GM23338 (cell line): ENCODE measurements at regions not wholly inside any gene's neighbourhood (a gene's known extent, or its start where the extent isn't known, plus 50 kb on each side); places are given as distances from the start of the nearest gene placed in this dataset.

Experiments
- ATAC-seq: fragments of 200-7000 bp; cut with Tn5 transposase; 3 replicates; pipeline ENCODE4 v1.9.1; 2020
- DNase-seq: peaks from one replicate; pipeline ENCODE4 v3.0.0-alpha.2; 2015; ENCODE audit warnings: low spot score
- H2AFZ ChIP-seq: fragments of 200-600 bp; sonication (generic); 2 replicates; pipeline ENCODE4 v1.8.0; 2016; ENCODE audit warnings: antibody characterized with exemption, mild to moderate bottlenecking, moderate library complexity
- H3F3A ChIP-seq: fragments of 200-600 bp; sonication (generic); replicated peaks from 2 replicates; pipeline ENCODE4 v1.8.0; 2017; ENCODE audit warnings: antibody characterized with exemption, mixed run types, low read depth
- H3K27ac ChIP-seq: fragments of 200-600 bp; sonication (generic); 2 replicates; pipeline ENCODE4 v1.6.1; 2016; ENCODE audit warnings: low read depth
- H3K27me3 ChIP-seq: fragments of 200-600 bp; sonication (generic); 2 replicates; pipeline ENCODE4 v1.8.0; 2016; ENCODE audit warnings: mild to moderate bottlenecking, mixed run types, moderate library complexity; ENCODE audit not compliant: insufficient read depth
- H3K36me3 ChIP-seq: fragments of 200-600 bp; sonication (generic); 2 replicates; pipeline ENCODE4 v1.8.0; 2016; ENCODE audit warnings: mild to moderate bottlenecking; ENCODE audit not compliant: insufficient read depth
- H3K4me1 ChIP-seq: fragments of 200-600 bp; sonication (generic); 2 replicates; pipeline ENCODE4 v1.8.0; 2016; ENCODE audit warnings: mild to moderate bottlenecking, moderate library complexity; ENCODE audit not compliant: insufficient read depth
- H3K4me2 ChIP-seq: fragments of 200-600 bp; sonication (generic); 2 replicates; pipeline ENCODE4 v1.7.1; 2017; ENCODE audit warnings: mixed run types
- H3K4me3 ChIP-seq: fragments of 200-600 bp; sonication (generic); 2 replicates; pipeline ENCODE4 v1.6.1; 2016; ENCODE audit warnings: mixed run types
- H3K79me2 ChIP-seq: fragments of 200-600 bp; sonication (generic); replicated peaks from 2 replicates; pipeline ENCODE4 v1.8.0; 2017; ENCODE audit warnings: mild to moderate bottlenecking; ENCODE audit not compliant: insufficient read depth
- H3K9me2 ChIP-seq: fragments of 200-600 bp; sonication (generic); 2 replicates; pipeline ENCODE4 v1.8.0; 2017; ENCODE audit not compliant: insufficient read depth
- H4K20me1 ChIP-seq: fragments of 200-600 bp; sonication (generic); replicated peaks from 2 replicates; pipeline ENCODE4 v1.8.0; 2017; ENCODE audit warnings: mild to moderate bottlenecking; ENCODE audit not compliant: insufficient read depth
- H3K27ac Mint-ChIP-seq: 2 replicates; pipeline ENCODE4 v1.8.0; 2020; ENCODE audit warnings: inconsistent platforms, mild to moderate bottlenecking, moderate library complexity, mixed read lengths
- H3K27me3 Mint-ChIP-seq: 3 replicates; pipeline ENCODE4 v1.8.0; 2022; ENCODE audit warnings: low read depth, mild to moderate bottlenecking, moderate library complexity, mixed read lengths, inconsistent platforms; ENCODE audit not compliant: insufficient read depth, poor library complexity
- H3K36me3 Mint-ChIP-seq: 3 replicates; pipeline ENCODE4 v1.8.0; 2021; ENCODE audit warnings: low read depth, mild to moderate bottlenecking, inconsistent platforms, moderate library complexity, mixed read lengths
- H3K4me1 Mint-ChIP-seq: 3 replicates; pipeline ENCODE4 v1.8.0; 2020; ENCODE audit warnings: mild to moderate bottlenecking, inconsistent platforms, mixed read lengths
- H3K4me3 Mint-ChIP-seq: 3 replicates; pipeline ENCODE4 v1.8.0; 2021; ENCODE audit warnings: moderate library complexity, mild to moderate bottlenecking, inconsistent platforms, mixed read lengths
- H3K9me3 Mint-ChIP-seq: 3 replicates; pipeline ENCODE4 v1.8.0; 2020; ENCODE audit warnings: moderate library complexity, mild to moderate bottlenecking, inconsistent platforms, mixed read lengths
- CREB1 ChIP-seq: fragments of 250-450 bp; sonication (Bioruptor Pico); IDR thresholded peaks from 2 replicates; pipeline ENCODE4 v1.5.0; 2020; ENCODE audit warnings: low read depth, mild to moderate bottlenecking, moderate library complexity
- EZH2 ChIP-seq: fragments of 200-600 bp; sonication (generic); IDR thresholded peaks from one replicate; pipeline ENCODE4 v1.8.0; 2017; ENCODE audit warnings: antibody characterized with exemption, mild to moderate bottlenecking, low read depth; ENCODE audit not compliant: unreplicated experiment
- EZH2phosphoT487 ChIP-seq: fragments of 200-600 bp; sonication (generic); IDR thresholded peaks from one replicate; pipeline ENCODE4 v1.8.1; 2018; ENCODE audit warnings: antibody characterized with exemption; ENCODE audit not compliant: unreplicated experiment
- JUNB ChIP-seq: IDR thresholded peaks from one replicate; pipeline ENCODE4 v1.6.1; 2016; ENCODE audit warnings: antibody characterized with exemption; ENCODE audit not compliant: unreplicated experiment
- NANOG ChIP-seq: IDR thresholded peaks from 2 replicates; pipeline ENCODE4 v1.6.1; 2016; ENCODE audit warnings: antibody characterized with exemption, borderline replicate concordance
- POLR2AphosphoS5 ChIP-seq: IDR thresholded peaks from 2 replicates; pipeline ENCODE4 v1.6.1; 2016; ENCODE audit warnings: antibody characterized with exemption, low read depth
- STAT1 ChIP-seq: IDR thresholded peaks from one replicate; pipeline ENCODE4 v1.6.1; 2016; ENCODE audit warnings: antibody characterized with exemption; ENCODE audit not compliant: unreplicated experiment
- ZNF114 ChIP-seq: fragments of 250-450 bp; sonication (Bioruptor Pico); IDR thresholded peaks from 2 replicates; pipeline ENCODE4 v1.5.0; 2020; ENCODE audit warnings: mild to moderate bottlenecking, moderate library complexity
- ZNF331 ChIP-seq: fragments of 250-450 bp; sonication (Bioruptor Pico); IDR thresholded peaks from 2 replicates; pipeline ENCODE4 v1.5.0; 2020; ENCODE audit warnings: low read depth, mild to moderate bottlenecking, moderate library complexity
- TF ChIP-seq, protein P1 (sequence below): IDR thresholded peaks from 2 replicates; pipeline ENCODE4 v1.6.1; 2016; ENCODE audit warnings: antibody characterized with exemption
- TF ChIP-seq, protein P2 (sequence below): fragments of 250-450 bp; sonication (Bioruptor Pico); IDR thresholded peaks from 2 replicates; pipeline ENCODE4 v1.5.0; 2020; ENCODE audit warnings: mild to moderate bottlenecking, moderate library complexity
- TF ChIP-seq, protein P3 (sequence below), 2 experiments: fragments of 200-600 bp in 1 of 2; sonication (generic) in 1 of 2; conservative IDR thresholded peaks; 2 replicates each; pipeline versions ENCODE4 v1.5.1 to v1.6.1; 2016 to 2017; ENCODE audit warnings: antibody characterized with exemption in 2 of 2, low read depth in 2 of 2, mild to moderate bottlenecking in 2 of 2, moderate library complexity in 1 of 2

- peaks cover 1% of the 10 kb centered on the region for H3K27me3 Mint-ChIP-seq
- no peak overlapping the region for H3K4me2 ChIP-seq
- no peaks in the 10 kb centered on the region for H4K20me1 ChIP-seq
Measured at GRCh38 chr4:176919631-176920030, 126.9 kb upstream of the VEGFC start.

More at GRCh38 chr4:176919631-176920030, 126.9 kb upstream of the VEGFC start:
- peaks cover 16% of the 10 kb centered on the region for H3K9me3 Mint-ChIP-seq
- Histone ChIP-seq H3K9me2 (no peaks in the 10 kb centered on the region; the same call in 1 of the 2 replicates), H3F3A (no peaks in the 10 kb centered on the region), H3K4me1 (no peaks in the 10 kb centered on the region), H3K27ac (no peak overlapping the region), H3K36me3 (peaks cover 4% of the 10 kb centered on the region; the same call in 1 of the 2 replicates), H3K4me3 (no peak overlapping the region), H3K79me2 (no peaks in the 10 kb centered on the region), H2AFZ (no peak overlapping the region), H3K27me3 (no peaks in the 10 kb centered on the region)
- no peak overlapping the region for H3K27ac Mint-ChIP-seq
- no peaks in the 10 kb centered on the region for H3K4me1 Mint-ChIP-seq
- H3K4me3 Mint-ChIP-seq, result no peak overlapping the region
- peaks cover 3% of the 10 kb centered on the region; the same call in 1 of the 3 replicates for H3K36me3 Mint-ChIP-seq
- ATAC-seq (no peak), DNase-seq (no peak)
- TF ChIP-seq, protein P1, sequence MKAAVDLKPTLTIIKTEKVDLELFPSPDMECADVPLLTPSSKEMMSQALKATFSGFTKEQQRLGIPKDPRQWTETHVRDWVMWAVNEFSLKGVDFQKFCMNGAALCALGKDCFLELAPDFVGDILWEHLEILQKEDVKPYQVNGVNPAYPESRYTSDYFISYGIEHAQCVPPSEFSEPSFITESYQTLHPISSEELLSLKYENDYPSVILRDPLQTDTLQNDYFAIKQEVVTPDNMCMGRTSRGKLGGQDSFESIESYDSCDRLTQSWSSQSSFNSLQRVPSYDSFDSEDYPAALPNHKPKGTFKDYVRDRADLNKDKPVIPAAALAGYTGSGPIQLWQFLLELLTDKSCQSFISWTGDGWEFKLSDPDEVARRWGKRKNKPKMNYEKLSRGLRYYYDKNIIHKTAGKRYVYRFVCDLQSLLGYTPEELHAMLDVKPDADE, result no peak
- no peak for TF ChIP-seq STAT1
- TF ChIP-seq, protein P2, sequence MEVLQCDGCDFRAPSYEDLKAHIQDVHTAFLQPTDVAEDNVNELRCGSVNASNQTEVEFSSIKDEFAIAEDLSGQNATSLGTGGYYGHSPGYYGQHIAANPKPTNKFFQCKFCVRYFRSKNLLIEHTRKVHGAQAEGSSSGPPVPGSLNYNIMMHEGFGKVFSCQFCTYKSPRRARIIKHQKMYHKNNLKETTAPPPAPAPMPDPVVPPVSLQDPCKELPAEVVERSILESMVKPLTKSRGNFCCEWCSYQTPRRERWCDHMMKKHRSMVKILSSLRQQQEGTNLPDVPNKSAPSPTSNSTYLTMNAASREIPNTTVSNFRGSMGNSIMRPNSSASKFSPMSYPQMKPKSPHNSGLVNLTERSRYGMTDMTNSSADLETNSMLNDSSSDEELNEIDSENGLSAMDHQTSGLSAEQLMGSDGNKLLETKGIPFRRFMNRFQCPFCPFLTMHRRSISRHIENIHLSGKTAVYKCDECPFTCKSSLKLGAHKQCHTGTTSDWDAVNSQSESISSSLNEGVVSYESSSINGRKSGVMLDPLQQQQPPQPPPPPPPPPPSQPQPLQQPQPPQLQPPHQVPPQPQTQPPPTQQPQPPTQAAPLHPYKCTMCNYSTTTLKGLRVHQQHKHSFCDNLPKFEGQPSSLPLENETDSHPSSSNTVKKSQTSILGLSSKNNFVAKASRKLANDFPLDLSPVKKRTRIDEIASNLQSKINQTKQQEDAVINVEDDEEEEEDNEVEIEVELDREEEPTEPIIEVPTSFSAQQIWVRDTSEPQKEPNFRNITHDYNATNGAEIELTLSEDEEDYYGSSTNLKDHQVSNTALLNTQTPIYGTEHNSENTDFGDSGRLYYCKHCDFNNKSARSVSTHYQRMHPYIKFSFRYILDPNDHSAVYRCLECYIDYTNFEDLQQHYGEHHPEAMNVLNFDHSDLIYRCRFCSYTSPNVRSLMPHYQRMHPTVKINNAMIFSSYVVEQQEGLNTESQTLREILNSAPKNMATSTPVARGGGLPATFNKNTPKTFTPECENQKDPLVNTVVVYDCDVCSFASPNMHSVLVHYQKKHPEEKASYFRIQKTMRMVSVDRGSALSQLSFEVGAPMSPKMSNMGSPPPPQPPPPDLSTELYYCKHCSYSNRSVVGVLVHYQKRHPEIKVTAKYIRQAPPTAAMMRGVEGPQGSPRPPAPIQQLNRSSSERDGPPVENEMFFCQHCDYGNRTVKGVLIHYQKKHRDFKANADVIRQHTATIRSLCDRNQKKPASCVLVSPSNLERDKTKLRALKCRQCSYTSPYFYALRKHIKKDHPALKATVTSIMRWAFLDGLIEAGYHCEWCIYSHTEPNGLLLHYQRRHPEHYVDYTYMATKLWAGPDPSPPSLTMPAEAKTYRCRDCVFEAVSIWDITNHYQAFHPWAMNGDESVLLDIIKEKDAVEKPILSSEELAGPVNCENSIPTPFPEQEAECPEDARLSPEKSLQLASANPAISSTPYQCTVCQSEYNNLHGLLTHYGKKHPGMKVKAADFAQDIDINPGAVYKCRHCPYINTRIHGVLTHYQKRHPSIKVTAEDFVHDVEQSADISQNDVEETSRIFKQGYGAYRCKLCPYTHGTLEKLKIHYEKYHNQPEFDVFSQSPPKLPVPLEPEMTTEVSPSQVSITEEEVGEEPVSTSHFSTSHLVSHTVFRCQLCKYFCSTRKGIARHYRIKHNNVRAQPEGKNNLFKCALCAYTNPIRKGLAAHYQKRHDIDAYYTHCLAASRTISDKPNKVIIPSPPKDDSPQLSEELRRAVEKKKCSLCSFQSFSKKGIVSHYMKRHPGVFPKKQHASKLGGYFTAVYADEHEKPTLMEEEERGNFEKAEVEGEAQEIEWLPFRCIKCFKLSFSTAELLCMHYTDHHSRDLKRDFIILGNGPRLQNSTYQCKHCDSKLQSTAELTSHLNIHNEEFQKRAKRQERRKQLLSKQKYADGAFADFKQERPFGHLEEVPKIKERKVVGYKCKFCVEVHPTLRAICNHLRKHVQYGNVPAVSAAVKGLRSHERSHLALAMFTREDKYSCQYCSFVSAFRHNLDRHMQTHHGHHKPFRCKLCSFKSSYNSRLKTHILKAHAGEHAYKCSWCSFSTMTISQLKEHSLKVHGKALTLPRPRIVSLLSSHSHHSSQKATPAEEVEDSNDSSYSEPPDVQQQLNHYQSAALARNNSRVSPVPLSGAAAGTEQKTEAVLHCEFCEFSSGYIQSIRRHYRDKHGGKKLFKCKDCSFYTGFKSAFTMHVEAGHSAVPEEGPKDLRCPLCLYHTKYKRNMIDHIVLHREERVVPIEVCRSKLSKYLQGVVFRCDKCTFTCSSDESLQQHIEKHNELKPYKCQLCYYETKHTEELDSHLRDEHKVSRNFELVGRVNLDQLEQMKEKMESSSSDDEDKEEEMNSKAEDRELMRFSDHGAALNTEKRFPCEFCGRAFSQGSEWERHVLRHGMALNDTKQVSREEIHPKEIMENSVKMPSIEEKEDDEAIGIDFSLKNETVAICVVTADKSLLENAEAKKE, result no peak
- TF ChIP-seq EZH2phosphoT487, result no peak
- no peak for TF ChIP-seq ZNF114
- no peak for TF ChIP-seq POLR2AphosphoS5
- TF ChIP-seq CREB1 (CRISPR knock-in tag), result no peak
- TF ChIP-seq EZH2, result no peak
- TF ChIP-seq, protein P3, sequence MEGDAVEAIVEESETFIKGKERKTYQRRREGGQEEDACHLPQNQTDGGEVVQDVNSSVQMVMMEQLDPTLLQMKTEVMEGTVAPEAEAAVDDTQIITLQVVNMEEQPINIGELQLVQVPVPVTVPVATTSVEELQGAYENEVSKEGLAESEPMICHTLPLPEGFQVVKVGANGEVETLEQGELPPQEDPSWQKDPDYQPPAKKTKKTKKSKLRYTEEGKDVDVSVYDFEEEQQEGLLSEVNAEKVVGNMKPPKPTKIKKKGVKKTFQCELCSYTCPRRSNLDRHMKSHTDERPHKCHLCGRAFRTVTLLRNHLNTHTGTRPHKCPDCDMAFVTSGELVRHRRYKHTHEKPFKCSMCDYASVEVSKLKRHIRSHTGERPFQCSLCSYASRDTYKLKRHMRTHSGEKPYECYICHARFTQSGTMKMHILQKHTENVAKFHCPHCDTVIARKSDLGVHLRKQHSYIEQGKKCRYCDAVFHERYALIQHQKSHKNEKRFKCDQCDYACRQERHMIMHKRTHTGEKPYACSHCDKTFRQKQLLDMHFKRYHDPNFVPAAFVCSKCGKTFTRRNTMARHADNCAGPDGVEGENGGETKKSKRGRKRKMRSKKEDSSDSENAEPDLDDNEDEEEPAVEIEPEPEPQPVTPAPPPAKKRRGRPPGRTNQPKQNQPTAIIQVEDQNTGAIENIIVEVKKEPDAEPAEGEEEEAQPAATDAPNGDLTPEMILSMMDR (conservative IDR thresholded peaks at IDR 0.05; ENCODE audit: low read depth in 2 of 2), result no peak
- no peak for TF ChIP-seq ZNF331 (CRISPR knock-in tag)
- no peak for TF ChIP-seq JUNB
- no peak for TF ChIP-seq NANOG
